ENCODE measurements at regions not wholly inside any gene's neighbourhood (a gene's known extent, or its start where the extent isn't known, plus 50 kb on each side); places are given as distances from the start of the nearest gene placed in this dataset.

DNA sequence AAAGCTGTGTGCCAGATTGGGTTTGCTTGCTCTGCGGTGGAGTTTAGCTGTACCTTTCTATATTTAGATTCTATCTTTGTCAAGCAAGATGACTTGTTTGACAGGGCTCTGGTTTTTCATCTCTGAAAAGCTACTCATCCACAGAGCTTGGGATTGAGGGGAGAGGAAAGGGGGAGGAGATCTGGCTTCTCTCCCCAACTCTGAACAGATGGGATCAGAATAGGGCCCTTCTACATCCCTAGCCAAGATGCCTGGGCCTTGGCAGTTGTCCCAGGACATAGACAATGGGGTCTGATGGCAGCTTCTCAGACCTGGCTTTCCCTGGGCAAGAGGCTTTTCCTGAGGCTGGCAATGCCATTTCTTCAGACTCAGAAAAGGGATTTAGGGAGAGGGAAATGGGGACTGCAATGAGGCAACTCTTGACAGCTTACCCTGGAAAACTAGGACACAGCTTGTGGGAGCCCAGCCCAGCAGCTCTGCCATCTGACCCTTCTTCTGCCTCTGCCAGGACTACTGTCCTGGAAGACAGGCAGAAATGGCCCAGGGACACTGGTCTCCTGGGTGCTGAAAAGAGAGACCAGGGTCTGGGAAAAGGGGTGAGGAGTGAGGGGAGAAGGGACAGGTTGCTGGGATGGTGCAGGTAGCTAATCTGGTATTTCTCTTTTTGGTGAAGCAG is 50.2 kb upstream of the ASTN2 start:
- no peaks in the 10 kb centered on the region for H3K36me3 ChIP-seq (ENCODE audit: insufficient read depth, low read length)
- H2AFZ ChIP-seq (ENCODE audit: low read length), result no peak overlapping the region
- no peaks in the 10 kb centered on the region for H4K20me1 ChIP-seq (ENCODE audit: insufficient read depth, low read length, poor library complexity, severe bottlenecking)
- H3K79me2 ChIP-seq (ENCODE audit: insufficient read depth, low read length), result no peaks in the 10 kb centered on the region
- H3K9me3 ChIP-seq (ENCODE audit: insufficient read depth, low read depth, low read length), result no peaks in the 10 kb centered on the region
- no peaks in the 10 kb centered on the region for H3K27me3 ChIP-seq (ENCODE audit: insufficient read depth, low read length, poor library complexity, severe bottlenecking)
- H3K4me2 ChIP-seq (ENCODE audit: low read depth, low read length, poor library complexity, severe bottlenecking), result no peak overlapping the region
- no peaks in the 10 kb centered on the region for H3F3A ChIP-seq (ENCODE audit: low read depth)
- no peak overlapping the region for H3K4me3 ChIP-seq (ENCODE audit: low read length, poor library complexity, severe bottlenecking)
- H3K9ac ChIP-seq (ENCODE audit: low read depth, low read length, poor library complexity, severe bottlenecking), result no peak overlapping the region
- H3K4me1 ChIP-seq (ENCODE audit: insufficient read depth, low read length, poor library complexity, severe bottlenecking), result no peaks in the 10 kb centered on the region
- no peaks in the 10 kb centered on the region for H3K9me2 ChIP-seq (replicated peaks; ENCODE audit: low read depth, low read length)
- TF ChIP-seq EZH2phosphoT487 (IDR thresholded peaks at IDR 0.05; ENCODE audit: borderline replicate concordance), result no peak
- TF ChIP-seq, protein P1, sequence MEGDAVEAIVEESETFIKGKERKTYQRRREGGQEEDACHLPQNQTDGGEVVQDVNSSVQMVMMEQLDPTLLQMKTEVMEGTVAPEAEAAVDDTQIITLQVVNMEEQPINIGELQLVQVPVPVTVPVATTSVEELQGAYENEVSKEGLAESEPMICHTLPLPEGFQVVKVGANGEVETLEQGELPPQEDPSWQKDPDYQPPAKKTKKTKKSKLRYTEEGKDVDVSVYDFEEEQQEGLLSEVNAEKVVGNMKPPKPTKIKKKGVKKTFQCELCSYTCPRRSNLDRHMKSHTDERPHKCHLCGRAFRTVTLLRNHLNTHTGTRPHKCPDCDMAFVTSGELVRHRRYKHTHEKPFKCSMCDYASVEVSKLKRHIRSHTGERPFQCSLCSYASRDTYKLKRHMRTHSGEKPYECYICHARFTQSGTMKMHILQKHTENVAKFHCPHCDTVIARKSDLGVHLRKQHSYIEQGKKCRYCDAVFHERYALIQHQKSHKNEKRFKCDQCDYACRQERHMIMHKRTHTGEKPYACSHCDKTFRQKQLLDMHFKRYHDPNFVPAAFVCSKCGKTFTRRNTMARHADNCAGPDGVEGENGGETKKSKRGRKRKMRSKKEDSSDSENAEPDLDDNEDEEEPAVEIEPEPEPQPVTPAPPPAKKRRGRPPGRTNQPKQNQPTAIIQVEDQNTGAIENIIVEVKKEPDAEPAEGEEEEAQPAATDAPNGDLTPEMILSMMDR (conservative IDR thresholded peaks at IDR 0.05; ENCODE audit: low read length), result no peak
